NCI-H146 (cell line): ENCODE measurements at regions not wholly inside any gene's neighbourhood (a gene's known extent, or its start where the extent isn't known, plus 50 kb on each side); places are given as distances from the start of the nearest gene placed in this dataset.

Experiments
- DNase-seq: peaks from one replicate; lab custom pipeline; 2025; lab: John Stamatoyannopoulos, UW

GRCh38 chr4:121277194-121278105 lies 103.4 kb downstream of the QRFPR start:
- DNase-seq: no peak

- no peak for DNase-seq
These were observed 107.6 kb downstream of the QRFPR start for GRCh38 chr4:121273191-121273590.

- DNase-seq: no peak
These were observed 108.3 kb downstream of the QRFPR start for GRCh38 chr4:121272526-121272925.

GRCh38 chr4:121270389-121270788 lies 106.3 kb upstream of the TNIP3 start:
- no peak for DNase-seq

GRCh38 chr4:121269001-121269400 lies 104.9 kb upstream of the TNIP3 start:
- no peak for DNase-seq

- DNase-seq: no peak
These were observed 102.9 kb upstream of the TNIP3 start for GRCh38 chr4:121266982-121267381.

- DNase-seq: no peak
These were observed 92.9 kb upstream of the TNIP3 start for GRCh38 chr4:121256887-121257466.

- no peak for DNase-seq
These were observed 92.0 kb upstream of the TNIP3 start for GRCh38 chr4:121255986-121256750.

- DNase-seq: no peak
These were observed 89.8 kb upstream of the TNIP3 start for GRCh38 chr4:121253961-121254360.

- peak; percentile 27 for DNase-seq
These were observed 88.2 kb upstream of the TNIP3 start for GRCh38 chr4:121252224-121252806.

- DNase-seq: no peak
These were observed 84.6 kb upstream of the TNIP3 start for GRCh38 chr4:121248747-121249146.

GRCh38 chr4:121246698-121247097 lies 82.6 kb upstream of the TNIP3 start:
- DNase-seq: no peak

GRCh38 chr4:121243485-121243884 lies 79.4 kb upstream of the TNIP3 start:
- DNase-seq: no peak

- no peak for DNase-seq
These were observed 78.1 kb upstream of the TNIP3 start for GRCh38 chr4:121242188-121242750.

- no peak for DNase-seq
These were observed 75.8 kb upstream of the TNIP3 start for GRCh38 chr4:121239951-121240350.

GRCh38 chr4:121238461-121238860 lies 74.3 kb upstream of the TNIP3 start:
- no peak for DNase-seq

- no peak for DNase-seq
These were observed 72.9 kb upstream of the TNIP3 start for GRCh38 chr4:121237069-121237399.

GRCh38 chr4:121236353-121237068 lies 72.4 kb upstream of the TNIP3 start:
- DNase-seq: no peak

GRCh38 chr4:121233982-121234381 lies 69.9 kb upstream of the TNIP3 start:
- no peak for DNase-seq

- DNase-seq: no peak
These were observed 65.9 kb upstream of the TNIP3 start for GRCh38 chr4:121229993-121230392.

- DNase-seq: no peak
These were observed 64.7 kb upstream of the TNIP3 start for GRCh38 chr4:121228848-121229247.
